NCI-H1105 (cell line): ENCODE measurements at regions not wholly inside any gene's neighbourhood (a gene's known extent, or its start where the extent isn't known, plus 50 kb on each side); places are given as distances from the start of the nearest gene placed in this dataset.

Experiments
- DNase-seq: peaks from one replicate; lab custom pipeline; 2025; lab: John Stamatoyannopoulos, UW

- DNase-seq: no peak
Measured at GRCh38 chr4:27267970-27268355, 407.3 kb downstream of the STIM2 start.

- DNase-seq: no peak
Measured at GRCh38 chr4:27270435-27270834, 409.8 kb downstream of the STIM2 start.

GRCh38 chr4:27271555-27271954 lies 410.9 kb downstream of the STIM2 start:
- no peak for DNase-seq

- DNase-seq: no peak
Measured at GRCh38 chr4:27272217-27272616, 411.6 kb downstream of the STIM2 start.

- no peak for DNase-seq
Measured at GRCh38 chr4:27276307-27277073, 415.8 kb downstream of the STIM2 start.

GRCh38 chr4:27278615-27279375 lies 418.2 kb downstream of the STIM2 start:
- DNase-seq: no peak

GRCh38 chr4:27288496-27288895 lies 427.9 kb downstream of the STIM2 start:
- DNase-seq: no peak

GRCh38 chr4:27289704-27290103 lies 429.1 kb downstream of the STIM2 start:
- no peak for DNase-seq

GRCh38 chr4:27293831-27294230 lies 433.2 kb downstream of the STIM2 start:
- DNase-seq: no peak

- no peak for DNase-seq
Measured at GRCh38 chr4:27304751-27305150, 444.1 kb downstream of the STIM2 start.

- no peak for DNase-seq
Measured at GRCh38 chr4:27305246-27305645, 444.6 kb downstream of the STIM2 start.

- no peak for DNase-seq
Measured at GRCh38 chr4:27308379-27308778, 447.7 kb downstream of the STIM2 start.

GRCh38 chr4:27315625-27316024 lies 455.0 kb downstream of the STIM2 start:
- DNase-seq: no peak

- no peak for DNase-seq
Measured at GRCh38 chr4:27316176-27316575, 455.5 kb downstream of the STIM2 start.

GRCh38 chr4:27318740-27319139 lies 458.1 kb downstream of the STIM2 start:
- no peak for DNase-seq

GRCh38 chr4:27326991-27327390 lies 466.4 kb downstream of the STIM2 start:
- no peak for DNase-seq

- no peak for DNase-seq
Measured at GRCh38 chr4:27327421-27328181, 467.0 kb downstream of the STIM2 start.

GRCh38 chr4:27338530-27338929 lies 477.9 kb downstream of the STIM2 start:
- no peak for DNase-seq

GRCh38 chr4:27343411-27343810 lies 482.8 kb downstream of the STIM2 start:
- no peak for DNase-seq

- DNase-seq: no peak
Measured at GRCh38 chr4:27350161-27350560, 489.5 kb downstream of the STIM2 start.

- no peak for DNase-seq
Measured at GRCh38 chr4:27357283-27357682, 496.6 kb downstream of the STIM2 start.

GRCh38 chr4:27358269-27358668 lies 497.6 kb downstream of the STIM2 start:
- DNase-seq: no peak

- no peak for DNase-seq
Measured at GRCh38 chr4:27360131-27360530, 499.5 kb downstream of the STIM2 start.
